GM18870 (cell line): ENCODE measurements at regions not wholly inside any gene's neighbourhood (a gene's known extent, or its start where the extent isn't known, plus 50 kb on each side); places are given as distances from the start of the nearest gene placed in this dataset.

Source experiments
- ATAC-seq: cut with Tn5 transposase; IDR thresholded peaks from one replicate; pipeline ENCODE4 v1.9.1; 2021; ENCODE audit warnings: moderate library complexity; ENCODE audit not compliant: unreplicated experiment

DNA sequence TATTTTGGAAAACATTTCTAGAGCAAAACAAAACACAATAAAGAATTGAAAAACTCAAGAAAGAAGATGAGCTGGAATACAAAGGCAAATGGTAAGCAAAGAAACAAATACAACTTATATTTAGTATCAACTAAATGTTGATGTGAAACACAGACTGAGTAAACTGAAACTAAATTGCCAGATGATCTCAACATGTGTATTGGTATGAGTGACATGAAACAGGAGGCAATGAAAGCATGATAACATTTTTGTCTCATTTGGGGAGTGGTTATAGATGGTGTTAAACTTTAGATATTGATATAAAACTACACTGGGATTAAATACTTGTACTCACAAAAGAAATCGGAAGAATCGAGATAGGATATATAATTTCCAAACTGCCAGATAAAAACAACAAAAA lies 805.6 kb upstream of the CXADR start:
- no peak for ATAC-seq

DNA sequence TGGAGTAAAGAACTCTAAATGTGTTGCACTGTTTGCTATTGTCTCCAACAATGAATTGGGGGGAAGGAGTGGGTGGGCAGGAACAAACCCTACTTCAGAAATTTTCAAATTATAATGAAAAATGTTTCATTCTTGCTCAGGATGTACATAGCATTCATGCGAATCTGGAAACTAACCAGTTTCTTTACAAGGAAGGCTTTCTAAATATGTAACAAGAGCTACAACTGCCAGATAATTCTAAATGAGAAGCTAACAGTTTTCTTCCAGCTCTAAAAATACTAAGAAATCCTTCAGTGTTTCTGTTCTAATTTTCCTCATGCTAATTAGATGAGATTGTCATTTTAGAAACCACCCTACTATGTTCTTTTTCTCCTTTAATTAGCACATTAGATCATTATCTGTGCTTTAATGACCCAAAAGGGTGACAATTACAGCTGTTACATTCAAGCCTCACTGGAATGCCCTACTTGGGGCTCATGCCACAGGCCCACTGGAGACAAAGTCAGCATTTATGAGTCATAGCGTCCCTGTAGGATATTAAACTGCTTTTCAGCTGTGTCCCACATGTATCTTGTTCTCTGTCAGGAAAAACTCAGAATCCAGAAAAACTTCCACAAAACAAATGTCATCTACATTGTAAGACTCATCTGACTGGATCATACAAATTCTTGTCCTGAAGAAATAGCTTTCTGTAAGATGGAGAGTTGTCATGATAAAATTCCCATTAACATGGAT lies 804.6 kb upstream of the CXADR start:
- ATAC-seq = no peak

DNA sequence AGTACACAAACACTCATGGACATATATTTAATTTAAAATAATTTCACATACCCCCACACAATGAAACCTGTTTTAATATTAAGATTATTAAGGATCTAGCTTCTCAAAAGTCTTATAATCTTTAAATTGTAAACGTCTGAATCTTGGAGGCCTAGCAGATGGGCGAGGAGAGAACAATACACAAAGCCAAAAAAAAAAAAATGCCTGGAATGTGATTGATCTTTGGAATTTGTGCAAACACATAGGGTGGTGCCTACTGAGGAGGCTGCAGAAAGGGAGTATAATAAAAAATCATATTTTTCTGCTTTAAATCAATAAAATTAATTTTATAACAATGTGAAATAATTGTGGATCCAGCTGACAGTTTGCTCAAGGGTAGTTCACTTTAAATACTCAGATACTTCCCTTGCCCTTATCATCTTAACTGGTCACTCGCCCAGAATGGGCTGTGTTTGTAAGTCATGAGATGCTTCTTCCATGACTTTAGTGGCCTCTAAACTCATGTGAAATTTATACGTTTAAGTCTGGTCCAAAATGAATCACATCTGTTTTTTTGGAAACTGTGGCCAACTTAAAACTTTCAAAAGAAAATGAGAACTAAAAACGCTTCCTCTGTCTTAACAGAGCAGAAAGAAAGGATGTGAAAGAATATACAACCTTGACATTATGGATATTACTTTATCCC lies 802.8 kb upstream of the CXADR start:
- no peak for ATAC-seq

DNA sequence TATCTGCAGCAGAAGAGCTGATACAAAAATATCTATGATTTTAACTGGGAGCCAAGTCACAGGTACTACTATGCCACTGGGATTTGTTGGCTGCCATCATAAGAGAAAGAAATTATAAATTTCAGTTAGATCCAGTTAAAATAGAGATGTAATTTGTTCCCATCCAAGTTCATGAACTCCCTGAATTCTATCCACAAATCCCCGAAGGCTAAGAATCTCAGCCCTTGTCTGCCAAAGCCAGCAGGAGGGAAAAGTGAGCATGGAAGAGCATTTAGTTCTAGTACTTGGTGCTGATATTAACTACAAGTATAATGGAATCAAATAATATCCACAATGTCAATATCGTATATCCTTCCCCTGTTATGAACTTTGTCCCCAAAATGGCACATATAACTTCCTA lies 801.1 kb upstream of the CXADR start:
- no peak for ATAC-seq

DNA sequence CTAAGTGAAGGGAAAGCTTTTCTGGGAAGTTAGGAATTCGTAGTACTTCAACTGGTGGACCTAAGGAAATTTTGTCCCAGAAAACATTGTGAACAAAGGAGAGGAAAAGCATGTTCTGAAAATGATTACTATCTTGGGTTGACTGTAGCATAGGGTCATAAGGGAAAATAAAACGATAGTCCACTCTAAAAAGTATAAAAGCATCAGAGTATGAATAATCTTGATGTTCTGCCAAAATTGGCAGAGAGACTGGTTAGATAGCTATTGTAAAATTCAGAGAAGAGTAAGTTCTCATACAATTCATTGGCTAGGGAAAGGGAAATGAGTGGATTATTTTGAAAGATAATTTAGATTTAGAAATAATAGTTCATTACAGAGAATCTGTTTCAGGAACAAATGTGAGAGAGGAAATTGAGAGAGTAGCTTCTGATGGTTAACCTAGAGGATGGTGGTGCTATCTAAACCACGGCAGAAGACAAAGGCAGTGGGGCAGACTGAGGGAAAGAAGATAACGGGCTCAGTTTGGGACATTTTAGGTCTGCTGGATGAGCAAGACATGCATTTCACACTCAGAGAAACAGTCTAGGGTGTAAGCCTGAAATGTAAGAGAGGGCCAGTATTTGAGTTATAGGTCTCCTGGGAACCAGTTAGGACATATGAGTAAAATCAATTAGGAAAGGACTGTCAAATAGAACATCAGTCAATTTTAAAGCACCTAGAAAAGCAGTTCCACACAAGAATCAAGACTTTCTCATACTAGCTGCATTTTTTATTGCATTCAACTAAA lies 799.3 kb upstream of the CXADR start:
- ATAC-seq = no peak

DNA sequence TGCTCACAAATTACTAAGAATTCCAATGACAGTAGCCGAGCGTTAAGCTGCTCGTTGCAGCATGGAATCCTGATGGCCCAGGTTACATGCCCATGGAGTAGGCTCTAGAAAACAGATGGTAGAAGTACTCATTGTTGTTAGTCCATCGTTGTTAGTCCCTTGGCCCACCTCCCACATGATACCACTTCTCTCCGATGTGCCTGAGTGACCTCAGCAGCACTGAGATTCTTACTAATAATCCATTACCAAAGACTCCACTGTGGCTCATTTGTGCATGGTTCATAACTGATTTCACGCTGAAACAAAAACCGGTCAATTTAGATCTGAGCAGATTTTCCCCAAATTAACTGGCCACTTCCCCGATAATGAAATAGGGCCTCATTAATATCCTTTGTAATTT lies 772.3 kb upstream of the CXADR start:
- no peak for ATAC-seq

DNA sequence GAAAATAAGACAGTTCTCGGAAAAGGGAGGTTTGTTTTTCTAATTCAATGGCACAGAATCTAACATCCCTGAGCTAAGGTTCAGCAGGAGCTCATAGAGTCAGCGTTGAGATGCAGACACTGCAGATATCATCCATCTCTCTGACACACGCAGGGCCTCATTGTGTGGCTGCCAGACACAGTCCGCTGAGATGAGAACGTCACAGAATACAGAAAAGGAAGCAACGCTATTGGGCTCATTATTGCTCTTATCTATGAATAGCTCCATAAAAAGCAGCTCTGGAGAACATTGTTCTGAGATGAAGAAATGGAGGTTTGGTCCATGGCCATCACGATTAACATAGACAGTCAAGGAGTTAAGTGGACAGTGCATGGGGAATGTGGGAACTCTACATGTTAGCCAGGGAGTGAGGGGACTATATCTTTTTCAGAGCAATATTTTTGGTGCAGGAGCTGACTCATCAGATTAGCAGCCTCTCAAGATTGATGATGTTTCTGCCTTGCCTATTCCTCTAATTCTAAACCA lies 771.6 kb upstream of the CXADR start:
- no peak for ATAC-seq

DNA sequence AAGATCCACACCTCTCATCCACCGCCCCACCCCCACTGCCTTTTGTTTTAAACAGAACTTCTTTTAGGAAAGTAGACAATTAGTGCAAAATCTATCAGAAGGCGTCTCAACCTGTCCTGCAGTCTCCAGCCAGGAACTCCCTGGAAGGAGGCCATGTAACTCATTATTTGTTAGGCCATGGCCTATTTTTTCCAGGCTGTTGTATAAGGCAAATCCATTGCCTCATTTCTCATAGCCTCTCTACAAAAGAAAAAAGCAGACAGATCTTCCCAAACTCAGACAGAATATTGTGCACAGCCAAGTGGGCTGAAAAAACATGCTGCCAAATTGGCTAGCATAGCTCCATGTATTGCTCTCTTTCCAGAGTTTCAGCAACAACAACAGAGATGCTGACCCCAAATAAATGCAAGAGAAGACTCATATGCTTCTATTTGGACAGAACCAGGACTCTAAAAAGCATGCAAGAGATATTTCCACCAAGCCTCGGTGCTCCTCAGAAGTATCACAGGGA lies 770.7 kb upstream of the CXADR start:
- no peak for ATAC-seq

DNA sequence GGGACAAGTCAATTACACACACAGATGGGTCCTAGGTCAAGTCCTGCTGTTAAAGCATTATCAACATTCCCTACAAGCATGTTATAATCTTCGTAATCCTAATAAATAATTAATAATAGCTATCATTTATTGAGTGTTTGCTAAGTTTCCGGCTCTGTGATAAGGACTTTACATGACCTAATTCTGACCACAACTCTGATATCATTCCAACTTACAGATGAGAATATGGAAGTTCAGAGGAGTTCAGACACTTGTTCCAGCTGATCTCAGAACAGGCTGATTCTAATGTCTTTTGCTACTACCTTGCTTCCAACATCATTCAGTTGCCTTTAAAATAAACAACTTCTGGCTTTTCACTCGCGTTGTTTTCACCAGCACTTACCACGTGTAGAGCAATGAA lies 770.1 kb upstream of the CXADR start:
- ATAC-seq = no peak

DNA sequence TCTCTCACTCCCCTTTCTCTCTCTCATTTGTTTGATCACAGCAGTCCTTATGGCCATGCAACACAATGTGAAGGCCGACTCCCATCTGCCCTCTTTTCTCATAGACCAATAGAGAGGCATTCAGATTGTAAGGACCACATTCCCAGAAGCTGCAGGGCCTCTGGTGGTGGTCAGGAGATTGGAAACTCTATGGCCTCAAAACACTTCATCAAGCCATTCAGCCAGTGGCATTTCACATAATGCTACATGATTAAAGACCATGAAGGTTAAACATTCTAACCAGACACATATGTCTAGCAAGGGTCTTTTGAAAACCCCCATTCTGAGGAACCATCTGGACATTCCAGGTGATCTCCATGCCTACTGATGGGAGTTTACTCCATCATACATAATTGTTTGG lies 769.5 kb upstream of the CXADR start:
- no peak for ATAC-seq

DNA sequence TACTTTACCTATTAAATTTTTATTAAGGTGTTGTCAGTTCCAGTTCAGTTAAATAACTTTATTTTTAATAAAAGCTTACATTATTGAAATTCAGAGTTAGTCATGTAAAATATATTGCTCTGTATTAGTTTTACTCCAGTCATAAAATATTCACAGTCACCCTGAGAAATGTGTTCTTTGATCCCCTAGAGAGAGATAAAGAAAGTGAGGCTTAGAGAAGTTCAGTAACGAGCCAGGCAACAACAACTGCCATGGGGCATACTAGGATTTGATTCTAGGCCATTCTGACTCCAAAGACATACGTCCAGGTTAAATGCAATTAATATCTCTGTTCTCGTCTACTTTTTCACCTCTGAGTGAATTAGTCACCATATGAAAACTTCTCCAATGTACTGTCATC lies 761.9 kb upstream of the CXADR start:
- no peak for ATAC-seq

DNA sequence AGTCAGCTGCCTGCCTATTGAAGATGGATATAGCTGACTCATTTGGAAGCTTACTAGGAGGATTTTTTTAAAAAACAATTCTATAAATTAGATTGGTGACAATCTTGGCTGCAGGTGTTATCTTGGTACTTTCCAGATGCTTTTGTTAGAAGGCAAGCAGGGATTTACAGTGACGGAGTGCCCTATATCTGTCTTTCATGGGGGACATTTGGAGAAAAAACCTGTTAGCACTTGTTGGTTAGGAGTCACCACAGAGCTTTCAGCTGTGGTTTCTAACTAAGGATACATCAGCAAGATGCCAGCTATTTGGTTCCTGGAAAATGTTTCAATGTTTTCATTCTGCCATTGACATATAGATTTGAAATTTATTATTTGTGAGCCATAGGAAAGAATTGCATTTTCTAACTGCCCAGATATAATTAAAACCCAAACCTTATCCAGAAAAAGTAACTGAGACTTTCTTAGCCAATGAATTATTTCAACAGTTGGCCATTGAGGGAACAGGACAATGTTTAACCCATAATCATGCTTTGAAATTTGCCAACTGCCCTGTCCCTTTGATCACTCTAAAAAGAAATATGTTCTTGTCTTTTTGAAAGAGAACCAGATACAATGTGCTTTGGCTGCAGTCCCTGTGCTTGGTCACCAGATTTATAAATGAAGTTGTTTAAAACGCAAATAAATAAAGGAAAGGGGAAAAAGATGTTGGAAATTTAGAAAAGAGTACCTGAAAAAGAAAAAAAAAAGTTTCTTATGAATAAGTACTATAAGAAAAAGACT lies 761.0 kb upstream of the CXADR start:
- ATAC-seq = no peak

DNA sequence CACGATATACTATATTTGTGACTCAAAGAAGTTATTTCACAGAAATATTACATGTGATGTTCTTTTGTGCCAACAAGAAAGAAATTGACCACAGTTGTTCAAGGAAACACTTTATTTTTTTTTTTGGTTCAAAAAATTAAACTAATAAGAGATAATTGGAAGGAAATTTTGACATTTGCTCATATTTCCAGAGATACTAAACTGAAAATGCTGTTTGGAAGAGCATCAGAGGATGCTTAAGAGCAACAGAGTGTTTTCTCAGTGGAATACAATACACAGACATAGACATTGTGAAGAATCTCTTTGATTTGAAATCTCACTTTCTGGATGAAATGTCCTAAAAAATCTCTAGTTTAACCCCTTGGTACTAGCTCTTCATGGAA lies 760.4 kb upstream of the CXADR start:
- ATAC-seq = no peak

DNA sequence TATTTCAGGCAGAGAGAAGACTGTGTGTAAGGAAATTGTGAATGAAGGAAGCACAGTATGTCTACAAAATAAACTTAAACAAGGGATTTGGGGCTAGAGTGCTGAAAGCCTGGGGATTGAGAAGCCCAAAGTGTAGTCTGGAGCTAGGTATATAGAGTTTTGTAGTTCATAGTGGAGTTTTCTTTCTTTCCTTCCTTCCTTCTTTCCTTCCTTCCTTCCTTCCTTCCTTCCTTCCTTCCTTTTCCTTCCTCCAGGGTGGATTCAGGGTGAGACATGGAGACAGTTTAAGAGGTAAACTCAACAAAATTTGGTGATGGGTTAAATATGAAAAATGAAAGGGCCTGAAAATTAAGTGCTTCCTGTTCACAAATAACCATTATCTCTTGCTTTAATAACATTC lies 757.8 kb upstream of the CXADR start:
- ATAC-seq = no peak

DNA sequence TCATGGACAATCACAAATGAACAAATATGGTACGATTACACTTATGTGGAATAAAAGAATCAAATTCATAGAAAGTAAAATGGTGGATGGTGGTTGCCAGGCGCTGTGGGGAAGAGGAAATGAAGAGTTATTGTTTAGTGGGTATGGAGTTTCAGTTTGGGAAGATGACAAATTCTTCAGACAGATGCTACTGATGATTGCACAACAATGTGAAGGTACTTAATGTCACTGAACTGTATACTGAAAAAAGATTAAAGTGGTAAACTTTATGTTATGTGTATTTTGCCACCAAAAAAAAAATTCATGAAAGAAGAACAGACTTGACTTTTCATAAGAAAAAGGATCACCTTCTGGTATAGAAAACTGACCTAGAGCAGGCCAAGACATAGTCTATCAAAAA lies 745.6 kb upstream of the CXADR start:
- ATAC-seq = no peak

DNA sequence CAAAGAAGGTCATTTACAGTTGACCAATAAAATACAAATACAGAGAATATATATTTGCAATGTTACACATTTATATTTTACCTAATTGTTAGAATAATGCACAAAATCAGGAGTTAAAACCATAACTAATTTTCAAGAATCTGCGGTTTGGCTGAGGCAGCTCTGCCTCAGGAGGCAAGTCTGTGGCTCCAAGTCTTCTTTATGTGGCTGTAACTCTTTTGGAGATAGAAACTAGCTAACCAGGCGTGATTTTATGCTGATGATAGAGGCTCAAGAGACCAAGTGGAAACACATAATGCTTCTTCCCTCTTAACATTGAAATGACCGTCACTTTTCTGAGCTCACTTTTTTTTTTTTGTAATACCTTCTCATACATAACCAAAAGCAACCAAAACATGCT lies 744.7 kb upstream of the CXADR start:
- ATAC-seq = no peak

DNA sequence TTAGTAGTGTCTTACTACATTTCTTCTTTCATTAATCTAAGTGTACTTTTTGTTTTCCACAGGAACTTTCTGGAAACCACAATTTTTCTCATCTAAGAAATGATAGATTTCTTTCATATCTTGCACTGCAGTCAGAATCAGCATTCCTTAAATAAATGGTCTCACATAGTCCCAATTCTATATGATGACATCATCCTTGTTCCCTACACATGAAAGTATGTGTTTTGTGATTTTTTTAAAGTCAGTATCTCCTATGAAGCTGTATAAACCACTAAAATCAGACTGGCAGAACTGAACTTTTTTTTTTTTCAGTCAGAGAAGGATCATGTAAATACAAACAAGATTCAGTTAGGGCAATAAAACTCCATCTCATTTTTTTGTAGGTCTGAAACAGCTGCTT lies 742.6 kb upstream of the CXADR start:
- no peak for ATAC-seq

DNA sequence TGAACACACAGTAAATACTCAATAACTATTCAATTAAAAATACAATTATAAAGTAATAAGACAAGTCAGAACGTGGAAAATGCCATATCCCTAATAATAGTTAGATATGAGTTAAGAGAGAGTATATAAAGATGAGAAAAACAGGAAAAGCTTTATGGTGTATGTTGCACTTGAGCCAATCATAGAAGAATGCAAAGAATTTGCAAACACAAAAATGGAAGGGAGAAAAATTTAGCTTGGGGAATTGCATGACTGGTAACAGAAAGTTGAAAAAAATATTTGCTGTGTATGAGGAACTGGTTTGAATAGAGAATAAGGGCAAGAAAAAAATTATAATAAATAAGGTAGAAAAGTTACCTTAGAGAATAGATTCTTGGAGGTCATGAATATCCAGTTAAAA lies 739.6 kb upstream of the CXADR start:
- no peak for ATAC-seq

DNA sequence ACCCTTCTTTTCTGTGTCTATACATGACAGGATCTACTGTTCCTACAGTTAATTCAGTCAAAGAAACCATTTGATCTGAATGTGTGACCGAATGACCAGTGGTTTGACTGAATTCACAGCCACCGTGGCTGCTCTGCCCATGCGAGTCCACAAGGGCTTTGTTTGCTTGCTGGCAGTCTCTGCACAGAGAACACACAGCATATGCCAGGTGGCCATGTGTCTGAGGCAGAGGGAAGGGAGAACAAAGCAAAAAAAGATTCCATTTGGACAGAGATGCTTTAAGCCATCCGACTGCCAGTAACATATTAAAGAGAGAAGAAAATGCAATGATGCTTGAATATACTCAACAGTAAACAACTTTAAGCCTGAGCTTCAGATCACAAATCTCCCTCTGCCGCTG lies 737.8 kb upstream of the CXADR start:
- no peak for ATAC-seq

DNA sequence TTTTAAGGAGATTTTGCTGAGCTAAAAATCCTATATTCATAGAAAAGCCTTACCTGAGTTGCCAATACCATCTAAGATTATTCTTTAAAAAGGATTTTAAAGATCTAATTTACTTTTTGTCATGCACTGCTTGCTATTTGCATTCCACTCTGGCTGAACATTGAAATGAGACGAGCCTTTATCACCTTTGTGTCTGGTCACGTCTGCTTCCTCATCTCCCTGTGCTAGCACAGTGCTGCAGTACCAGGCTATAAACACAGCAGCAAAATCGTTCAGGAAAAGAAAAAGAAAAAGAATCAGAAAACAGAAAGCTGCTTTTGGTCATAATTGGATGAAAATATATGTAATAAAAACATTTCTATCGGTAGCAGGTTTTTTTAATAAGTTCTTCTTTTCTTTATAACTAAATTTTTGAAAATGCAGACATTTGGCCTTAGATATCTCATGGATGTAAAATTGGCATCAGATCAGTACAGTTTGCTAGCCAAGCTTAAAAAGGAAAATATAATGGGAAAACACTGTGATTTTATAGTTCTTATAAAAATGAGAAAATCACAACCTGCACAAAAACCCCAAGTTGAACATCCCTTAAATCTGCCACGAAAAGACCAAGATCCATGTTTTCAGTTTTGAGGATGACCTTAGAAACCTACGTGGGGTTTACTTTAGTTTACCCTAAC lies 735.7 kb upstream of the CXADR start:
- ATAC-seq = no peak
